ACC112 (cell line): ENCODE measurements at regions not wholly inside any gene's neighbourhood (a gene's known extent, or its start where the extent isn't known, plus 50 kb on each side); places are given as distances from the start of the nearest gene placed in this dataset.
A peak's percentile ranks its signal among the peaks of the same experiment; 100 is the strongest.

ENCODE experiments used
- H2AFZ ChIP-seq: fragments of 200-600 bp; sonication (generic); one replicate; pipeline ENCODE4 v1.6.0; 2017; ENCODE audit warnings: antibody characterized with exemption, low read length; ENCODE audit not compliant: unreplicated experiment
- H3K27ac ChIP-seq: fragments of 200-600 bp; sonication (generic); 2 replicates; pipeline ENCODE4 v1.5.1; 2014; ENCODE audit warnings: low read depth, mild to moderate bottlenecking, antibody characterized with exemption, low read length, moderate library complexity
- H3K27me3 ChIP-seq: fragments of 200-600 bp; sonication (generic); 2 replicates; pipeline ENCODE4 v1.6.1; 2014; ENCODE audit warnings: mild to moderate bottlenecking, antibody characterized with exemption, low read length, moderate library complexity, mixed read lengths; ENCODE audit not compliant: insufficient read depth
- H3K36me3 ChIP-seq: fragments of 200-600 bp; sonication (generic); 2 replicates; pipeline ENCODE4 v1.6.1; 2016; ENCODE audit warnings: mild to moderate bottlenecking, antibody characterized with exemption, low read length, moderate library complexity, mixed read lengths; ENCODE audit not compliant: insufficient read depth
- H3K4me1 ChIP-seq: fragments of 200-600 bp; sonication (generic); one replicate; pipeline ENCODE4 v1.6.1; 2016; ENCODE audit warnings: low read length, mixed read lengths; ENCODE audit not compliant: insufficient read depth, unreplicated experiment, control insufficient read depth
- H3K4me3 ChIP-seq: fragments of 200-600 bp; sonication (generic); 2 replicates; pipeline ENCODE4 v1.5.1; 2014; ENCODE audit warnings: mild to moderate bottlenecking, low read depth, low read length
- H3K79me2 ChIP-seq: fragments of 200-600 bp; sonication (generic); one replicate; pipeline ENCODE4 v1.6.0; 2016; ENCODE audit warnings: low read length; ENCODE audit not compliant: control insufficient read depth, unreplicated experiment, insufficient read depth

DNA sequence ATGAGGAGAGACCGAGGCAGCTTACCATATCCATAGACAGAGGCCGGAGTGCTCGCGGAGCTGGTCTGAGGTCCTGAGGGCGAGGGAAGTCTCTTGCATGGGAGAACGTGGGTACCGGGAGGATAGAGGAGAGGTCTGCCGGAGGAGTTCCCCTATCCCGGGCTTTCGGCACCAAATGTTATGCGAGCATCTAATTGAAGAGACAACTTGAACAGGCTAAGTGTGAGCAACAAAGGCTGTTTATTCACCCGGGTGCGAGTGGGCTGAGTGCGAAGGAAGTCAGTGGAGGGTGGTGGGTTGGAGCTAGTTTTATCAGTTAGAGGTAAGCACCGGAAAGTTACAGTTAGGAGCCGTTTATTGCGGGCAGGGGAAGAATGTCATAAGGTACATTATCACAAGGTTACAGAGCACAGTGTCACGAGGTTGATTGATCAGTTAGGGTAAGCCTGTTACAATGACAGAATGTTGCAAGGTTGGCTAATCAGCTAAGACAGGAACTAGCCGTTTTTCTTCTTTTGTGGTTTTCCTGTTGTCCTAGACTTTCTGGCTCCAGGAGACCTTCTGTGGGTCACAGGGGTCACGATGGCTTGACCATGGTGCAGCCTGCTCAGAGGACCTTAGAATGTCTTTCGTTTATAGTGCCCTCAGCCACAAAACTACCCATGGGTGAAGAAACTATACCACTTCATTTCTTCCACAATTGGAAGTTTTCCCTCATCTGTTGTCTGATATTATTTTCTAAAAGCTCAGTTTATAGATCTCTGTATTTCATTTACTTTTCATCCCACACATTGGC lies 746.0 kb upstream of the ADGRB3 start:
- no peak overlapping the region for H3K4me3 ChIP-seq
- no peak overlapping the region for H3K27ac ChIP-seq
- H2AFZ ChIP-seq: peak overlapping the region; percentile 25

DNA sequence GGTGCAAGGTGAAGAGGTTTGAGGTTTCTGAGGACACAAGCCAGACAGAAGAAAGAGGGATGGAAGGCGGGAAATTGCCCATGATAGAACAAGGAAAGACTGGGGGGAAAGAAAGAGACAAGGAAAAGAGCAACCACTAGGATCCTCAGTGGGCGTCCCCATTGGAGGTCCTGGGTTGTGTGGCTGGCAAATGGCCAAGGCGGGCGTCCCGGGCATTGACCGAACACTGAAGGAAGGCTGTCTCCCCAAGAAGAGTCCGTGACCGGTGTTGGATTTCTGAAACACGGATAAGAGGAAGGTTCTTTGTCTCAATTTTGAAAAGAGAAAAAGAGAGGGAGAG lies 746.6 kb upstream of the ADGRB3 start:
- Histone ChIP-seq H3K79me2 (no peaks in the 10 kb centered on the region), H3K4me3 (no peak overlapping the region), H3K4me1 (peaks cover 8% of the 10 kb centered on the region)

More for the DNA sequence above, 746.0 kb upstream of the ADGRB3 start:
- H3K79me2 ChIP-seq: no peaks in the 10 kb centered on the region
- H3K27me3 ChIP-seq: no peaks in the 10 kb centered on the region
- H3K4me1 ChIP-seq: peaks cover 8% of the 10 kb centered on the region
- no peaks in the 10 kb centered on the region for H3K36me3 ChIP-seq

DNA sequence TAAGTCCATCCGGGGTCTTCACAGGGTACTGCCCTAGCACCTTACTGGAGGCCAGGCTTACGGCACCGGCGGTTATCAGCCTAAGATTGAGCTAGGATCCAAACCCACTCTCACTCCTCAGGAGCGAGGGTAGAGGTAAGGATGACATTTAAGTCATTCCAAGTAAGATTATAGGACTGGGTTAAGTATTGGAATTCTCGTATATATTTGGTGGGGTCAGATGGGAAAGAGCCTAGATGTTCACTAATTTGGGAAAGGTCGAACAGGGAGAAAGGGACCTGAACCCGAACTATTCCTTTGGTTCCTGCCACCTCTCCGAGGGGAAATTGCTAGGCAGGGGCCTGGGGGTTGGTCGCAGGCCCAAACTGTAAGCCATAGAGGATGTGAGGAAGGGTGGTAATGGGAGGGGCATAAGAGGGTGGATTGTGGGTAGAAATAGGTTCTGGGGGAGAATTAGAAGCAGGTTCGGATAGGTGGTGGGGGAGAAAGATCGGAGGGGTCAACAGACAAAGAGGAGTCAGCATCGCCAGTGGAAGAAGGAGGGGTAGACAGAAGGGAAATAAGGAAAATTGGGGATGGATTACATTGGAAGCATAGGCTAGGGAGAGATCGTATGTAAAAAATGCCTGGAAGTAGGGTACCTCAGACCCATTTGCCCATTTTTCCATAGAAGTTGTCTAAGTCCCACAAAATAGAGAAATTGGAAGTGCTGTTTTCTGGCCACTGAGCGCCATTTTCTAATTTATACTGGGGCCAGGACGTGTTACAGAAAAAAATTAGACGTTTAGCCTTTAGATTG lies 747.1 kb upstream of the ADGRB3 start:
- peaks cover 8% of the 10 kb centered on the region for H3K4me1 ChIP-seq
- H3K27me3 ChIP-seq: no peaks in the 10 kb centered on the region
- no peaks in the 10 kb centered on the region for H3K36me3 ChIP-seq
- H2AFZ ChIP-seq: no peak overlapping the region
- H3K27ac ChIP-seq: no peak overlapping the region
- no peaks in the 10 kb centered on the region for H3K79me2 ChIP-seq
- no peak overlapping the region for H3K4me3 ChIP-seq

More for the DNA sequence above, 746.6 kb upstream of the ADGRB3 start:
- H3K27me3 ChIP-seq: no peaks in the 10 kb centered on the region
- H2AFZ ChIP-seq: no peak overlapping the region
- no peaks in the 10 kb centered on the region for H3K36me3 ChIP-seq
- H3K27ac ChIP-seq: no peak overlapping the region

DNA sequence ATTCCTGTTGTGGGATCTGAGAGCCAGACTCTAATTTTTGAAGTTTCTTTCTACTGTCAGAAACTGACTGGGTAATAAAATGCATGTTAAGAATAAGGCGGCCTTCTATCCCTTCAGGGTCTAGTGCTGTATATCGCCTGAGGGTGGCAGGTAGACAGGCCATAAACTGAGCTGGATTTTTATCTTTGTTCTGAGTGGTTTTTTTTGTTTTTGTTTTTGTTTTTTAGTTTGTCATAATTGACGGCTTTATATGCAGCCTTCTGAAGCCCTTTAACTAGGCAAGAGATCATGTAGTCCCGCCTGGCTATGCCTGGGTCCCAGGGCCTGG lies 747.7 kb upstream of the ADGRB3 start:
- H3K27me3 ChIP-seq: no peaks in the 10 kb centered on the region
- no peaks in the 10 kb centered on the region for H3K36me3 ChIP-seq
- no peak overlapping the region for H3K27ac ChIP-seq
- H3K4me1 ChIP-seq: peaks cover 8% of the 10 kb centered on the region
- H2AFZ ChIP-seq: no peak overlapping the region
- H3K4me3 ChIP-seq: no peak overlapping the region
- no peaks in the 10 kb centered on the region for H3K79me2 ChIP-seq

DNA sequence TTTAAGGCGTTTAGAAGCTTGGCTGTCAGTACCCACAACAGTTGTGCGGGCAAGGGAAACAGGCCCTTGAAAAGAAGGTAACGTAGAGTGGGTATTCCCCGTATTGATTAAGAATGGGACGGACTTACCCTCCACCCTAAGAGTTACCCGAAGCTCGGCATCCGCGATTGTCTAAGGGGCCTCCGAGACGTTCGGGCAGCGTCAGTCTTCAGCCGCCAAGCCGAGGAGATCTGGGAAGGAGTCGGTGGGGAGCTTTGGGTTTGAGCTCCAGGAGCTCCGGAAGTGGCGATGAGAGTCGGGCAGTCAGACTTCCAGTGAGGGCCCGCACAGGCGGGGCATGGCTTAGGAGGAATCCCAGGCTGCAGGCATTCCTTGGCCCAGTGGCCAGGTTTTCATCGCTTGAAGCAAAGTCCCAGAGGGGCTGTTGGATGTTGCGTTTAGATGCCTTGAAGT lies 748.2 kb upstream of the ADGRB3 start:
- Histone ChIP-seq H3K36me3 (no peaks in the 10 kb centered on the region), H3K4me1 (peaks cover 8% of the 10 kb centered on the region), H2AFZ (no peak overlapping the region), H3K79me2 (no peaks in the 10 kb centered on the region), H3K27me3 (no peaks in the 10 kb centered on the region), H3K4me3 (no peak overlapping the region), H3K27ac (no peak overlapping the region)

DNA sequence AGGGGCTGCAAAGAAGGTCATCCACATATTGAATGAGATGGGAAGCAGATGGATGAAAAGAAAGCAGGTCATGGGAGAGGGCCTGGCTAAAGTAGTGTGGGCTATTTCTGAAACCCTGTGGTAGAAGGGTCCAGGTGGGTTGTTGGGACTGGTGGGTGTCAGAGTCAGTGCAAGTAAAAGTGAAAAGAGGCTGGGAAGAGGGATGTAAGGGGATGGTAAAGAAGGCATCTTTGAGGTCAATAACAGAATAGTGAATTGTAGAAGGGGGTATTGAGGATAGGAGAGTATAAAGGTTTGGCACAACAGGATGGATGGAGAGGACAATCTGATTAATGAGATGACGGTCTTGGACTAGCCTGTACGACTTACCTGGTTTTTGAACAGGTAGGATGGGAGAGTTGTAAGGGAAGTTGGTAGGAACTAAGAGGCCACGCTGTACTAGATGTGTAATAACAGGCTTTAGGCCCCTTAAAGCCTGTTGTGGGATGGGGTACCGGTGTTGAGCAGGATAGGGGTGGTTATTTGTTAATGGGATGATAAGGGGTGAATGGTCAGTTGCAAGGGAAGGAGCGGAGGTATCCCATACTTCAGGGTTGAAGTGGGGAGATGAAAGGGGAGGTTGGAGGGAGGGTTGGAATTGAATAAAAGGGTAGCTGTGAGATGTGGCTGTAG lies 748.9 kb upstream of the ADGRB3 start:
- Histone ChIP-seq H3K79me2 (no peaks in the 10 kb centered on the region), H3K27me3 (no peaks in the 10 kb centered on the region), H2AFZ (no peak overlapping the region), H3K4me3 (no peak overlapping the region), H3K36me3 (no peaks in the 10 kb centered on the region), H3K4me1 (peaks cover 8% of the 10 kb centered on the region), H3K27ac (no peak overlapping the region)

DNA sequence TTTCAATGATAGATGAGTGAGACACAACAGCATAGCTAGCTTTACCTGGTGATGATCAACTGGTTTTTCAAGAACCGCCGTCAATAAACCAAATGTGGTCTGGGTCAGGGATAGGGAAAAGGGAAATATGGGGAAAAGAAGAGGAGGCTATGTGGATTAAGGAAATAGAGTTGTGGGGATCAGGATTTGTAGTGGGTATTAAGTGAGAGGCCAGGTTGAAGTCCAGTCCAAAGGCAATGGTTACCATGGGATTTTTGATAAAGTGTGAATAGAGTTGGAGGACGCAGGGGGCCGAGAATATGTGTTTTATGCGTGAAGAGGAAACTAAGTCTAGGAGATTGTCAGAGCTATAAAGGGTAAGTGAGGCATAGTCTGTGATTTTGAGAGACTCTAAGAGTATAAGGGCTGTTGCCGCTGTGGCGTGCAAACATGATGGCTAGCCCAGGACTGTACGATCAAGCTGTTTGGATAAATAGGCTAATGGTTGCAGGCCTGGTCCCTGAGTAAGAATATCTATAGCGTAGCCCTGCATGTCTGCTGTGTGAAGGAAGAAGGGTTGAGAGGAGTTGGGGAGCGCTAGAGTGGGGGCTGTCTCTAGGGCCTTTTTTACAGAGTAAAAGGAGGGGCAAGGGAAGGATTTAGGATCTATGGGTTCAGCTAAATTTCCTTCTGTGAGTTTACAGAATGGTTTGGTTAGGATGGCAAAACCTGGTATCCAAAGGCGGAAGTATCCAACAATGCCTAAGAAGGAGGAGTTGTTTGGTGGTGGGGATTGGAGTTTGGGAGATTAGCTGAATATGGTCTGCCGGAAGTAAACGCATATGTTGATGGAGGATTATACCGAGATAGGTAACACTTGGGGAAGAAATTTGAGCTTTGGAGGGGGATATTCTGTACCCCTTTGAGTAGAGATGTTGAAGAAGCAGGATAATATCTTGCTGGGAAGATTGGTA lies 749.7 kb upstream of the ADGRB3 start:
- no peak overlapping the region for H2AFZ ChIP-seq
- no peak overlapping the region for H3K27ac ChIP-seq
- H3K27me3 ChIP-seq: no peaks in the 10 kb centered on the region
- H3K36me3 ChIP-seq: no peaks in the 10 kb centered on the region
- H3K4me1 ChIP-seq: peaks cover 5% of the 10 kb centered on the region
- H3K4me3 ChIP-seq: no peak overlapping the region
- H3K79me2 ChIP-seq: no peaks in the 10 kb centered on the region

DNA sequence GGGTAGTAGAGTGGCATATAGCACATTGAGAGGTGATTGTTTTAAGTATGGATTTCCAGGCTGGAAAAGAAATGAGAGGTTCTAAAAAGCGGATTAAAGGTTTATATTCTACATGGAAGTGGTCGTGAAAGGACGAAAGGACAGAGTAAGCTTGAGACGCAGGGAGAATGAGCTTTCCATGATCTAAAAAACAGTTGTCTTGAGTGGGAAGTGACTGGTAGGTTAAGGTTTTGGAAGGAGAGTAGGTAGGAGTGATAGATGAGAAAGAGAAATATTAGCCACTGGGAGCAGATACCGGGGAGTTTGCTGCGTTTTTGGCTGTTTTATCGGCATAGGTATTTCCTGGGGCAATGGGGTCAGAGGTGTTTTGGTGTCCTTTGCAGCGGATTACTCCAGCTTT lies 750.6 kb upstream of the ADGRB3 start:
- H3K79me2 ChIP-seq: no peaks in the 10 kb centered on the region

DNA sequence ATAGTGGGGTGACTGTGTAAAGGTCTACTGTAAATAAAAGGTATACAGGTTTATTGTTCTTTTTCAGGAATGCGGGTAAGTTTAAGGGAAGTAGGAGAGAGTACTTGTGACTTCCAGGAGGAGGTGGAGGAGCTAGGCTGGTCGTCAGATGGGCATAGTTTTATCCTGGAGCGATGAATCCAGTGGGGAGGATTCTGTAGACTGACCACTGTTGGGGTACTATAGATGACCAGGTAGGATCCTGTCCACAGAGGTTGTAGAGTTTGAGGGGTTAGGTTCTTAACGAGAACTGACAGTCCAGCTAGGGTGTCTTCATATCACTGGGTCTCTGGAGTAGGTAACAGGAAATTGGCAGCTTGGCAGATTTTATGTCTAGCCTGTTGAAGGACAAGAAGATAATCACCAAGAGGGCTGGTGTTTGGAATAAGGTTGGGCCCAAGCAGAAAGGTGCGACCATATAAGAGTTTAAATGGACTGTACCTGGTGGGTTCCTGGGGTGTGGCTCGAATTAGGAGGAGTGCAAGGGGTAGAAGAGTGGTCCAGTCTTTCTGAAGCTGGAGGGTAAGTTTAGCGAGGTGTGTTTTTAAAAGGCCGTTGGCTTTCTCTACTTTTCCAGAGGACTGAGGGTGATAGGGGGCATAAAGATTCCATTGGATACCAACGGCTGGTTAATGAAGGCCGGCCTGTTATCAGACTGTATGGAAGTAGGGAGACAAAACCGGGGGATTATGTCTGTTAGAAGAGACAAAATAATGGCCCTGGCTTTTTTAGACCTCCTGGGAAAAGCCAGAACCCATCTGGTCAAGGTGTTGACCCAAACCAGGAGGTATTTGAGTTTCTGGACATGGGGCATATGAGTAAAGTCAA lies 751.3 kb upstream of the ADGRB3 start:
- H3K79me2 ChIP-seq: no peaks in the 10 kb centered on the region
- no peaks in the 10 kb centered on the region for H3K4me1 ChIP-seq
- H3K27ac ChIP-seq: no peak overlapping the region
- no peak overlapping the region for H2AFZ ChIP-seq
- H3K4me3 ChIP-seq: no peak overlapping the region
- H3K36me3 ChIP-seq: no peaks in the 10 kb centered on the region
- H3K27me3 ChIP-seq: no peaks in the 10 kb centered on the region

More for the DNA sequence above, 750.6 kb upstream of the ADGRB3 start:
- Histone ChIP-seq H3K4me1 (peaks cover 2% of the 10 kb centered on the region), H3K27me3 (no peaks in the 10 kb centered on the region), H3K4me3 (no peak overlapping the region), H3K27ac (no peak overlapping the region), H2AFZ (no peak overlapping the region), H3K36me3 (no peaks in the 10 kb centered on the region)
